Suprapubic skin (tissue), 4 donors: ENCODE measurements at regions not wholly inside any gene's neighbourhood (a gene's known extent, or its start where the extent isn't known, plus 50 kb on each side); places are given as distances from the start of the nearest gene placed in this dataset.

Experiments
- DNase-seq, 2 donors: peaks; one replicate each; pipeline ENCODE4 v3.0.0-alpha.2; 2019; ENCODE audit warnings: low spot score in 2 of 2
- H3K27ac ChIP-seq: fragments of 200-600 bp; sonication (generic); one replicate; pipeline ENCODE4 v1.5.1; 2019
- H3K27me3 ChIP-seq: fragments of 200-600 bp; sonication (generic); one replicate; pipeline ENCODE4 v1.5.1; 2019
- H3K36me3 ChIP-seq: fragments of 200-600 bp; sonication (generic); one replicate; pipeline ENCODE4 v1.5.1; 2019
- H3K4me1 ChIP-seq: fragments of 200-600 bp; sonication (generic); one replicate; pipeline ENCODE4 v1.5.1; 2019
- H3K4me3 ChIP-seq: fragments of 200-600 bp; sonication (generic); one replicate; pipeline ENCODE4 v1.5.1; 2019; ENCODE audit warnings: mild to moderate bottlenecking
- H3K9me3 ChIP-seq: fragments of 200-600 bp; sonication (generic); one replicate; pipeline ENCODE4 v1.5.1; 2019
- CTCF ChIP-seq, 2 donors: fragments of 200-600 bp in 1 of 2; fragments of 450-650 bp in 1 of 2; sonication (generic) in 1 of 2; IDR thresholded peaks; one replicate each; pipeline ENCODE4 v1.5.1; 2016 to 2019; ENCODE audit warnings: antibody characterized with exemption in 2 of 2, mild to moderate bottlenecking in 1 of 2, moderate library complexity in 1 of 2
- EP300 ChIP-seq: sonication (generic); formaldehyde crosslinking; IDR thresholded peaks from one replicate; pipeline ENCODE4 v1.6.1; 2017; ENCODE audit warnings: antibody characterized with exemption
- POLR2A ChIP-seq, 2 donors: fragments of 450-650 bp; IDR thresholded peaks; one replicate each; pipeline ENCODE4 v1.6.1; 2017; ENCODE audit warnings: antibody characterized with exemption in 2 of 2, mild to moderate bottlenecking in 2 of 2, moderate library complexity in 2 of 2
- POLR2AphosphoS5 ChIP-seq, 3 donors: sonication (generic); formaldehyde crosslinking; IDR thresholded peaks; one replicate each; pipeline ENCODE4 v1.6.1; 2017; ENCODE audit warnings: antibody characterized with exemption in 3 of 3
- WGBS: methylation state at CpG from one replicate; pipeline ENCODE4 v1.1.5; 2018; 5-methylcytosine and 5-hydroxymethylcytosine counted together

GRCh38 chr5:103424453-103425205 lies 138.0 kb downstream of the NUDT12 start:
- no peak for TF ChIP-seq CTCF (IDR thresholded peaks at IDR 0.05)
- TF ChIP-seq POLR2AphosphoS5 (IDR thresholded peaks at IDR 0.05): no peak
- no peak for TF ChIP-seq POLR2A (IDR thresholded peaks at IDR 0.05)
- TF ChIP-seq EP300: no peak
- H3K27ac ChIP-seq: no peak overlapping the region
- H3K4me3 ChIP-seq: no peak overlapping the region
- H3K4me1 ChIP-seq: no peaks in the 10 kb centered on the region
- no peaks in the 10 kb centered on the region for H3K36me3 ChIP-seq
- no peaks in the 10 kb centered on the region for H3K27me3 ChIP-seq
- 86% methylated on average over 5 of the region's 5 CpGs for WGBS
- no peaks in the 10 kb centered on the region for H3K9me3 ChIP-seq
- DNase-seq: no peak

GRCh38 chr5:103424026-103424425 lies 138.6 kb downstream of the NUDT12 start:
- H3K27me3 ChIP-seq: no peaks in the 10 kb centered on the region
- no peaks in the 10 kb centered on the region for H3K9me3 ChIP-seq
- 52% methylated on average over 2 of the region's 2 CpGs for WGBS
- H3K27ac ChIP-seq: no peak overlapping the region
- no peak overlapping the region for H3K4me3 ChIP-seq
- no peaks in the 10 kb centered on the region for H3K36me3 ChIP-seq
- H3K4me1 ChIP-seq: no peaks in the 10 kb centered on the region
- DNase-seq: no peak
- TF ChIP-seq EP300 (no peak), POLR2A (IDR thresholded peaks at IDR 0.05) (no peak), POLR2AphosphoS5 (IDR thresholded peaks at IDR 0.05) (no peak), CTCF (IDR thresholded peaks at IDR 0.05) (no peak)

- H3K4me1 ChIP-seq: no peaks in the 10 kb centered on the region
- H3K27ac ChIP-seq: no peak overlapping the region
- H3K9me3 ChIP-seq: no peaks in the 10 kb centered on the region
- TF ChIP-seq POLR2A (IDR thresholded peaks at IDR 0.05) (no peak), POLR2AphosphoS5 (IDR thresholded peaks at IDR 0.05) (no peak), EP300 (no peak)
- no peaks in the 10 kb centered on the region for H3K36me3 ChIP-seq
- H3K27me3 ChIP-seq: no peaks in the 10 kb centered on the region
- no peak for DNase-seq
- H3K4me3 ChIP-seq: no peak overlapping the region
Observed at GRCh38 chr5:103422756-103423155, 139.8 kb downstream of the NUDT12 start.

GRCh38 chr5:103414604-103415003 lies 148.0 kb downstream of the NUDT12 start:
- TF ChIP-seq POLR2AphosphoS5 (IDR thresholded peaks at IDR 0.05) (no peak), EP300 (no peak), CTCF (IDR thresholded peaks at IDR 0.05) (no peak), POLR2A (IDR thresholded peaks at IDR 0.05) (no peak)
- Histone ChIP-seq H3K27ac (no peak overlapping the region), H3K9me3 (no peaks in the 10 kb centered on the region), H3K36me3 (no peaks in the 10 kb centered on the region), H3K4me3 (no peak overlapping the region), H3K4me1 (no peaks in the 10 kb centered on the region), H3K27me3 (no peaks in the 10 kb centered on the region)
- 79% methylated on average over 2 of the region's 2 CpGs for WGBS
- no peak for DNase-seq

- Histone ChIP-seq H3K36me3 (no peaks in the 10 kb centered on the region), H3K27me3 (no peaks in the 10 kb centered on the region), H3K9me3 (no peaks in the 10 kb centered on the region), H3K4me3 (no peak overlapping the region), H3K4me1 (no peaks in the 10 kb centered on the region), H3K27ac (no peak overlapping the region)
- 33% methylated on average over 1 of the region's 1 CpG for WGBS
- no peak for DNase-seq
- no peak for TF ChIP-seq POLR2A (IDR thresholded peaks at IDR 0.05)
- TF ChIP-seq EP300: no peak
- no peak for TF ChIP-seq CTCF (IDR thresholded peaks at IDR 0.05)
- no peak for TF ChIP-seq POLR2AphosphoS5 (IDR thresholded peaks at IDR 0.05)
Observed at GRCh38 chr5:103411711-103412110, 150.9 kb downstream of the NUDT12 start.

GRCh38 chr5:103410172-103410571 lies 151.6 kb downstream of the MACIR start:
- H3K4me1 ChIP-seq: no peaks in the 10 kb centered on the region
- TF ChIP-seq POLR2A (IDR thresholded peaks at IDR 0.05) (no peak), CTCF (IDR thresholded peaks at IDR 0.05) (no peak), EP300 (no peak), POLR2AphosphoS5 (IDR thresholded peaks at IDR 0.05) (no peak)
- no peaks in the 10 kb centered on the region for H3K27me3 ChIP-seq
- no peaks in the 10 kb centered on the region for H3K9me3 ChIP-seq
- no peaks in the 10 kb centered on the region for H3K36me3 ChIP-seq
- H3K4me3 ChIP-seq: no peak overlapping the region
- no peak for DNase-seq
- WGBS: 63% methylated on average over 2 of the region's 2 CpGs
- H3K27ac ChIP-seq: no peak overlapping the region
